NCI-H69 (cell line): ENCODE measurements at regions not wholly inside any gene's neighbourhood (a gene's known extent, or its start where the extent isn't known, plus 50 kb on each side); places are given as distances from the start of the nearest gene placed in this dataset.

Source experiments
- DNase-seq: peaks from one replicate; lab custom pipeline; 2025; lab: John Stamatoyannopoulos, UW

DNA sequence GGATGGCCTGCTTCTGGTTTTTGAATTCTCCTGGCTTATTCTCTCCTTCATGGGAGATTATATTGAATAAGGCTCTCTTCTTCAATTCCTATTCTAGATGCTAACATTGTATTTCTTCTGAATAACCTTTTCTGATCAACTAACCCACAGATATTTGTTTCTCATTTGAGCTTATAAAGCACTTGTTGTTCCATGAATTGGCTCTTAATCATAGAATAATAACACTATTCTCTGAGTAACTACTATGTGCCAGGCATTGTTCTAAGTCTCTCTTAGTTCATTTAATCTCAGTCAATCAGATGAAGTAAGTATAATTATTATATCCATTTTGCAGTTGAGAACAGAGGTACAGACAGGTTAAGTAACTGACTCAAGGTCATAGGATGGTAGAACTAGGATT, 136.3 kb upstream of the MLIP start:
- DNase-seq = no peak

DNA sequence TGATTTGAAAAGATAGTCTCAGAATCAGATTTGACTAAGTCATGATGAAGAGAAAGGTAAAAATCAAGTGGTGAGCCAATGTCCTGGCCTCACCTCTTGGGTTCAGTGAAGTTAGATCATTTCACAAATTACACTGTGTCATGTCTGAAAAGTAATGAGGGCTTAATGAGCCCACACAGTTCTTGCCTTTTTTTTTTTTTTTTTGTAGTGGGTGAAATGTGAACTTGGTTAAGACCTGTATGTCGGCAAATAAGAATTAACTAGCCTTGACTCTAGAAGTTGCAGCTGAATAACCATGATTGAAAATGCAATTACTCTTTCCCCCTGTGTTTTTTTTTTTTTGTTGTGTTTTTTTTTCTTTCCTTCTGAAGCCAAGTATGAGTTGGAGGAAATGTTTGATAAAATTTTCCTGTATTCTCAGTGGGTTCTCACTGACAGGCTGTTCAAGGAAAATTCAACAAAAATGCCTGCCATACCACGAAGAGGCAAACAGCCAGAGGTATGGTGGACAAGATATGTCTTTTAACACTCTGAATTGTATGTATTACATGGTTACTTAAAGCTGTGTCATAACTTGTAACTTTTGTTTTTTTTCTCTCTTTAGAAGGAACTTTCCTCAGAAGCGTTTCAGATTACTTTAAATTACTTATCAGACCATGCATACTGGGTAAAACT, 135.2 kb upstream of the MLIP start:
- no peak for DNase-seq

DNA sequence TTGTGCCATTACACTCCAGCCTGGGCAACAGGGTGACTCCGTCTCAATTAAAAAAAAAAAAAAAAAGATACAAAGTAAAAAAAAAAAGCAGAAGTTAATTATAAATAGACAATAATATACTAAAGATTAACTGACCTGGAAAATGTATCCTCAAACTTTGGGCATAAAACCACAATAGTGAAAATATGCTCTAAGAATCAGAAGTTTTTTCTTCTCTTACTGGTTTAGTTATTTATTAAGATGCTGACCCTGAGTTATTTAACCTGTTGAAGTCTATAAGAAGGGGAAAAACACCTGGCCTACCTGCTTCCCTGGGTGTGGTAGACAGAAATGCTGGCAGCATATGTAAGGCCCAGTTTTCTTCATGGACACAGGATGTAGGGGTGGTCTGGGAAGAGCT, 133.7 kb upstream of the MLIP start:
- DNase-seq = no peak

DNA sequence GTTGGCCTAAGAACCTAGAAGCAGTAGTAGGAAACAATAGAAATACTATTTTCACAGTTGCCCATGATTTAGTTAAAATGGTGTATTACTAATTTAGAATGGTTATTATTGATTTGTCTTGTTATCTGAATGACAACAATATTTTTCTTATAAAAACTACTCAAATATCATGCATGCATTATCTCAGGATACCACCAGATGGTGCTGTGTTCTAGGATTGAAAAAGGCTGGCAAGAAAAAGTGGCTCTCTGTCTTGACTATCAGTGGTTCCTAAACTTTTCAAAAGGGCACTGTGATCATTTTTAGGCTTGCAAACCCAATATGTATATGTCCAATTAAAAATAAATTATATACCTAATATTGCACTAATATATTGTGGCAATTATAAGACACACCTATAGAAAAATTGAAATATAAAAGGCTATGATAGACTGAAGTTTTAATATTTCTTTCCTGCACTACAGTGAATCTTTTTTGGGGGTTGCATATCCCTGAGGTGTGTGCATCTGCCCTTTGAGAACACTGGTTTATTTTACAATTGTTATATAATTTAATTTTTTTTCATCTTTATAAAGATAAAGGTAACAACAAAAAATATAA, 131.7 kb upstream of the MLIP start:
- DNase-seq = peak; percentile 58

DNA sequence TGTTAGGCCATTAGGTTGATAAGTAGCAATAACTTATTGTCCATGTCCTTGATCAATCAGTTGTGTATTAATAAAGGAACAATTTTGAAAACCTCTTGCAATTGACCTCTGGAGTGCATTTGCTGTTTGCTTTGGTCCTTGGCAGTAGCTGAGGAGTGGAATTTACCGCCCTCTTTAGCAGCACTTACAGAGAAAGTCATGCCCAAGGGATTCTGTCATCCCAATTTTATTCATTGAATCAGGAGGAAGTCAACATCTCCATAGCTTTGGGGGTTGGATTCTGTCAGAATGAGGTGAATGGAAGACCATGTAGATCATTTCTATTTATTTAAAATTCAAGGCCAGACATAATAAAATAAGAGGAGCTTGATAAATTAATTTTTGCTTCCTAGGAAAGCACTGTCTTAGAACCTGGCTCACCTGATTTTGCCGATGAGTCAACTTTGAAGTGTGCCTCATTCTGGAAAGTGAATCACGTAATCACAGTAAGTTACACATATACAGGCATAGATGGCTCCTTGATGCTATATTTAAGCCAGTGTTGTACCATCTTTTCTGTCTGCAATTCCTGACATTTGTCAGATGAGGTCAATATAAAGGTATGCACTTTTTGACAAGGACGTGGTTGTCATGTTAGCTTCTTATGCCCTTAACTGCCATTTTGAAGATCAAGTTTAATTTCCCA, 128.7 kb upstream of the MLIP start:
- no peak for DNase-seq

DNA sequence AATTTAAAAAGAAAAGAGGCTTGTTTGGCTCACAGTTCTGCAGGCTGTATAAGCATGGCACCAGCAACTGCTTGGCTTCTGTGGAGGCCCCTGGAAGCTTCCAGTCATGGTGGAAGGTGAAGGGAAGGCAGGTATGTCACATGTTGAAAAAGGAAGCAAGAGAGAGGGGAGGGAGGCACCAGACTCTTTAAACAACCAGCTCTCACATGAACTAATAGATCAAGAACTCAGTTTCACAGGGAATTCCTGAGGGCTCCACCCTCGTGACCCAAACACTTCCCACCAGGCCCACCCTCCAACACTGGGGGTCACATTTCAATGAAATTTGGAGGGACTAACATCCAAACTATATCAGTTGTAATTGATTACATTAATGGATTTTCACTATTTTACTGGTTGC, 127.9 kb upstream of the MLIP start:
- DNase-seq = no peak

DNA sequence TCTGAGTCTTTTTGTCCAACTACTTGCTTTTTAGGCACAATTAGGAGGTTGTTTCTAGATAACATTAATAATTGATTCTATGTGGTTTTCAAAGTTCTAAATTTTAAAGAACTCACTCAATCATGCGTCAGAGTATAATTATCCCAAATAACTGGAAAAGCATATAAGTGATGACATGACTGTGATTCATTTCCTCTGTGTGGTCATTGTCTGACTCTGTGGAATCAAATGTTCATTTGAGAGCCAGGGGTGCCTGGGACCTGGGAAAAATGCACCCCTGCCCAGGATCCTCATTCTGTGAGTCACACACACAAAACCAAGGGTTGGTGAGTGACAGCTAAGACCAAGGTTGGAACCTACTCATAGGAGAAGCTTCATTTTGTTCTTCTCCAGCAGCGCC, 127.1 kb upstream of the MLIP start:
- DNase-seq = peak; percentile 28

DNA sequence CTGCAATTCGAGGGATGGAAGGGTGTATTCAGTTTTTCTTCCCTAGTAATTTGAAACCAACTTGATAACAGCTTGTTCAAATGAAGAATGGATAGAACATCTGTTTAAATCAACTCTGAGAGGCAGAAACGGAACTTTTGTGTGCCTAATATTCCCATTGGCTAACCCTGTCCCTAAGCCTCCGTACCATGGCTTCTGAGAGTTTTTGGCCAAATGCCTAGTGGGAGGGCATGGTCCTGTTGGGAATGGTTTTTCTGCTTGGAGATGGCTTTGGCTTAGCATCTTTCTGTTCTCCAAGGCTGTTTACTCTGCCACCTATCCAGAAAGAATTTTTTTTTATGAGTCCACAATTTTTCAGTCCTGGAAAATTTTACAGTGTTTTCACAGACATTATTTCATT, 126.7 kb upstream of the MLIP start:
- DNase-seq = peak; percentile 28

DNA sequence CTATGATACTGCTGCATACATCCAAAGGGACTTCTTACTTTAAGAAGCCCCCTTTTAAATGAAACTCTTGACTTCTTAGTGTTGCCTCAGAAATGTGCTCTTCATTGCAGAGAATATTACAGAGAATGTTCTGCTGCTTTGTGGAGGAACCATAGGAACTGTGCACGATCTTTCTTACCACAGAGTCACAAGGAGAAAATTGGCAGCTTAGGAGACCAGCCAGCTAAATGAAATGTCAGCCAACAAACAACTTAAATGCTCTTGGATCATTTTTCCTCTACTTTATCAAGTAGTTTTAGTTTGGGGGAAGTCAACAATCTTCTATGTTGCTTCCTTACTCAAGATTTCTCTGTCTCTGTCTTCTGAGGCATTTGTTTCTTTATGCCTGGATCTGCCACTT, 125.9 kb upstream of the MLIP start:
- no peak for DNase-seq

DNA sequence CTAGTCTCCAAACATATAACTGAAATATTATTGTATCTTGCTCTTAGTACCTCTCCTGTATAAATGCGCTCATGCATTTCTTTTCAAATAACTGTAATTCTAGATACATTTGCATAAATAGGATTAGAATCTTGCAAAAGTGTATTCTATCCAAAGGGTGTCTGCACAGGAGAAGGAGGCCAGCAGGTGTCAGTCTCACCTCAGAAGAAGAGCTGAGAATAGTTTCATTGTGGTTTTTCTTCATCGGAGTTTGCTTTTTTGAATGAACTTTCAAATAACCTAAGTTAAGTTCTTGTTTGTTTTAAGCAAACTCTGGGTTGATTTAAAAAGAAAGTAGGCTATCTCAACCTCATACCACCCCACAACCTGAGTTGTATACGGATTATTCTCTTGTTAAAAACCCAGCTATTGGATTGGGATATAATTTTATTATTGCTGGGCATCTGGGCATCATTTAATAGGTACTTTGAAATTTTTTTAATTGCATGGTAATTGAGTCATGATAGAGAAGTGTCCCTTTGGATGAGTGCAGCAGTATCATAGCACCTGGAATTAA, 125.0 kb upstream of the MLIP start:
- peak; percentile 55 for DNase-seq

DNA sequence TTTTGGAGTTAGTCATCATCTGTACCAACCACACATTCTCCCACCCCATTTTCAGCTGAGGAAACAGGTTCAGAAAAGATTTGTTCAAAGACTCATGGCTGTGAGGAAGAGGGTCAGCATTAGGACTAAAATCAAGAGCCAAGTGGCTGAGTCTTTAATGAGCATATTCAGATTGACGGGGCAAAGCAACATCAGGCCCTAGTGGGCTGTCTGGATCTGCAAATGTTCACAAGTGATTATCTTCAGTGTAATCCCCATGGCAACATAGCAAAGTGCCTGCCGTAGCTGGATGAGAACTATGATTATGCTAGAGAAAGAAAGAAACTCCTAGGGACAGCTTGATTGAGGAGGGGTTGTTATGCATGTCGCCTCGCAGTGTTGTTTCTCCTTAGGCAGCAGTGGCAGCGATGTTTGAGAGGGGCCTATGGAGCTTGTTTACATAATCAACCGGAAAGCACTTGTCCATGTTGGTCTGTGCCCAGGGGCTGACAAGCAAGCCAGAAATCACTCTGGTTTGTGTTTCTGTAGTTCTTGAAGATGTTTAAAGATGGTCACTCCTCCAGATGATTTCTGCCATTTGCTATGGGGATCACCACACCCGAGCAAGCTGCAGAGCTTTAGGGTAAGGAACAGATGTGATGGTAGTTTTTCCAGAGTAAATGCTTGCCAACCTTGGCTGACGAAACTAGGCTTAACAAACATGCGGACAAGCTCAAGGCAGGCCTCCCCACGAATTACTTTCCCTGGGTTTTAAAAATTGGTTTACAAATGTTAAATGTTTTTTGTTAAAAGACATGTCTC, 124.3 kb upstream of the MLIP start:
- DNase-seq = peak; percentile 49

DNA sequence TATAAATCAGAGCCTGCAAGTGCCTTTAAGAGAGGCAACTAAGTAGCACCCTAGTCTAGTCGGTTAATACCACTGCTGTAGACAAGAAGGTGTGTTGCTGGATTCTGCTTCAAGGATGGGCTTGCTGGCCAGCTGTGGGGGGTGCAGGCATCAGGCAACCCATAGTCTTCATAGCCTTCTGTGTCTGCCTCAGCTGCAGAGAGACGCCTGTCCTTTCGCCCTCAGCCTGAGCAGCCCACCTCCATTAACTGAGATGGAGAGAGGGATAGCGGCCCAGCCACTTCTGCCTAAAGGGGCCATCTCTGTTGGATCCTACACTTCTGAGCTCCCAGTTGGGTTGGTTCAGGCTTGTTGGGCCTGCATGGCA, 123.7 kb upstream of the MLIP start:
- DNase-seq = no peak

DNA sequence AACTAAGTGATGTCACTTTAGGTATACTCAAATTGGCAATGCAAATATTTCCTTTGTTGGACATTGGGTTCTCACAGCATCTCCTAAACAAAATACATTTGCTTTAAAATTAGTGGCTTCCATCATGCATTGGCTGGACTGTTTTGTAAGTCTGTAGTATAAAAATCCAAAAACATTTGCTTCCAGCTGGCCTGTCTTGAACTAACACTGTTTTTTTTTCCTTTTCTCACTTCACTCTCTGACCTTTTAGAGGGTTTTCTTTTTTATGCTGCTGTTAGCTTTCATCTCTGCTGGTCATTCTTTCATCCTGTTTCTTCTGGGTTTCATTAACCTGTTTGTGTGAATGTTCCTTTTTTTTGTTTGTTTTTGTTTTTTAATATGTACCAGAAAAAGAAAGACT, 121.7 kb upstream of the MLIP start:
- DNase-seq = no peak

DNA sequence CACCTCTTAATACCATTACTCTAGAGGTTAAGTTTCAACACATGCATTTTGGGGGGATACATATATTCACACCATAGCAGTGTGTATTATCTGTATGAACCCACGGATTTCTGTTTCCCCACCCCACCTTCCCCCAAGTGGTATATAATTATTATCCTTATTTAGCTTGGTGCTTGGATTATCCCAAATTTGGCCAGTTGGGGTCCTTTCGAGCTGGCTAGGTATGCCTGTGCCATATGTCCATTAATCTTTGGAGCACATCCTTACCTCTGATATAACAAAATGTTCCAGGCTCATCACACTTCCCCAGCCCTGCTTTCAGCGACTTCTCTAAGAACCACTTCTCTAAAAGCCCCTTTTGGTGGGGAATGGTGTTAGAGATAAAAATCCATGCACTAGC, 118.7 kb upstream of the MLIP start:
- peak; percentile 6 for DNase-seq

DNA sequence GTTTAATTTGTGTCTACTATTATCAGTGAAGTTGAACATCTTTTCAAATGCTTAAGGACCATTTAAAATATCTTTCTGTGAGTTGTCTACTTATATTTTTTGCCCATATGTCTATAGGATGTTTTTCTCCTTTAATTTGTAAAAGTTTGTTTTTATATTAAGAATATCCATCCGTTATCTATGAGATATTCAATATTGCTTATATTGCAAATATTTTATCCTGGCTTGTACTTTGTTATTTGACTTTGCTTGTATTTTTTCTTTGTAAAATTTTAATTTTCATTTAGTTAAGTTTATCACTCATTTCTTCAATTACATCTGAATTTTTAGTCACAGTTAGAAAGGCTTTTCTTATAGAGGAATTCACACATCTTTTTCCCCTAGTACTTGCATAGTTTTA, 117.0 kb upstream of the MLIP start:
- no peak for DNase-seq

DNA sequence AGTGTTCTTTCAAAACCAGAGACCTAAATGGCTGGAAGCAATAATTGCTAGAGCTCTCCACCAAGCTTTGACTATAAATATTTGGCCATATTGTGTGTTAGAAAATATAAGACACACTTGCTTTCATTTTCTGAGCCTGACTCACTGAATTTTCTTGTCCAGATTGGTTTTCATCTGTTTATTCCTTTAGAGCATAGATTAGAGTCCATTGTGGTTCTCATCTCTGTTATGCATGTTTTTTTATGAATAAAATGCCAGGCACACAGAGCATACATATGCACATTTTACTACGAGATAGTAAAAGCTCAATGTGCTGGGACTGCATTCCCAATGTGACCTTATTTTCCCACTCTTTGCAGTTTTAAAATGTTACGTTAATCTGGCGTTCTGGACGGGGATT, 115.3 kb upstream of the MLIP start:
- no peak for DNase-seq

DNA sequence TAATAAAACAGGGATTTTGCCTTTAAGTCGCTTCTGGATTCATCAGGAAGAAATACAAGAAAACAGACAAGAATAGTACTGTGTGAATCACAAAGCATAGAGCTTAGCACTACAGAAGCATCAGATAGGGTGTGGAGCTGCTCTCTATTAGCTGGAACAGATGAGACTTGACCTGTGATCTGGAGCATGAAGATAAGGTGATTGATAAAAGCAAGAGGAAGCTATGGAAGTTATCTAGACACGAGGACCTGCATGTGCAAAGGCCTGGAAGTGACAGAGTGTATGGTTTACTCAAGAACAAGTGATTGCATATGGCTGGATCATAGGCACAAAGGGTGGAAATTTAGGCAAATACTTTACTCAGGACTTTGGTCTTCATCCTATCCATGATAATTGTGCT, 112.9 kb upstream of the MLIP start:
- DNase-seq = no peak

DNA sequence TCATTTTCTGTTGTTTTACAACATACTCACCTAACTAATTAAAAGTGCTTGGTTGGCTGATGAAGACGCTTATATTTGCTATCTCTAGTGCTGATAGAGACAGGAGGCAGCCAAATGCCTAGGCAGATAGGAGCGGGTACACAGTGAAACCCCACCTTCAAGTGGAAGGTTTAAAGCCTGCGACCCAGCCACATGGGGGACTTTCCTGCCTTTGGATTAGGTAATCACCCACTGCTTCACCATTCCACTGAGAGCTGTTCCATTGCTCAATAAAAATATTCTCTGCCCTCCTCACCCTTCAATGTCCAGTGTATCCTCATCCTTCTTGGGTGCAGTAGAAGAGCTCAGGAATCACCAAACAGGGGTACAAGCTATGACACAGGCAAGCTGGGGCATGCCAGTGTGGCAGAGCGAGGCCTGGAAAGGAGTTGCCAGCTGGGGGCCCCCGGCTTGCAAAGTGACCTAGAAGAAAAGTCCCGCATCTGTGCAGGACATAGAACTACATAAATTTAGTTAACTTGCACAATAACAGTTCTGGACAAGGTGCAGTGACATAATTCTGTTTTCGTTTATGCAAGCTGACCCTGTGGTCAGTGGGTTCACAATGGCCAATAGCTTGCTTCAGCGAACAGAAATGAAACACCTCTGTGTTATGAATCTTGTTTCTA, 112.0 kb upstream of the MLIP start:
- no peak for DNase-seq

DNA sequence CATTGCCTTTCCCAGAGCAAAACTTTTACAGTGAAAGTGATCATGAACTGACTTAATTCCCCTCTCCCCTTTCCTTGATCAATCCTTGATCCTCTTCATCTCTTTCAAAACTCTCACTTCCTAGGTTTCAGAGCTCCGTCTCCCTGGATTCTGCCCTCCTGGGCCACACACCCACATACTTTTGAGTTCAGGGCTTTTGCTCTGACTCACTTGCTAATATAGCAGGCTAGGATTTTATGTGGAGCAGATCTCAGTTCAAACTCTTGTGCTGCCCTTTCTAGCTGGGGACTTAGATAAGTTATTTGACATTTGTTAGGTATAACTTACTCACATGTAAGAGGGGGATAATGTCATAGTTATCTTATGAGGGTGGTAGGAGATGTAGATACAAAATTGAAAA, 109.1 kb upstream of the MLIP start:
- no peak for DNase-seq

DNA sequence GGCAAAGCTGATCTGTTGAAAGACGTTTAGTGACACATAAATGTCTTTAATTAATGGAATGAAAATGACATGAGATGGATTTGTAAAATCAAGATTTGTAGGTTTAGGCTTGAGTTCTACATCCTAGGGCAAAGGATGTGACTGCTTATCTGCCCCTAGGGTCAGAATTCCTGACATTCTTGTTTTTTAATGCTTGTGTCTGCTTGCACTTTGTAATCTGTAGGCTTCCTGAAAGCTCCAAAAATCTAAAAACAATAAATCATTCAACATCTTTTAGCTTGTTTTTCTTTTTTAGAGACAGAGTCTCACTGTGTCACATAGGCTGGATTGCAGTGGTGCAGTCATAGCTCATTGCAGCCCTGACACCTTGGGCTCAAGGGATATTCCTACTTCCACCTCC, 107.9 kb upstream of the MLIP start:
- DNase-seq = no peak

DNA sequence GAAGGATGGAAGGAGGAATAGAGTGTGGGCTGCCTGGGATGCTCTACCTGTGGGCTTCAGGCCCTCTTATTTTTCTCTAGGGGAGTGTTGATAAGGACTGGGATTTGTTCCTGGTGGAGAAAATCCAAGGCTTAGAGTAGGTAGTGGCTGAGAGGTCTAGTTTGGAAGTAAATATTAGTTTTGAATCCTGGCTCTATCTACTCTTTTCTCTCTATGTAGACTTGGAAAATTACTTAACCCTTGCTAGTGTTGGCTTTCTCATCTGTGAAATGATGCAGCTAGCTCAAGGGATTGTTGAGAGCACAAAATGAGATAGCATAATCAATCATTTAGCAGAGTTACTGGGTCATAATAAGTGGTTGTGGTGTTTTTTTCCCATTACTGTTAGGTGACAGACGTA, 102.7 kb upstream of the MLIP start:
- no peak for DNase-seq

DNA sequence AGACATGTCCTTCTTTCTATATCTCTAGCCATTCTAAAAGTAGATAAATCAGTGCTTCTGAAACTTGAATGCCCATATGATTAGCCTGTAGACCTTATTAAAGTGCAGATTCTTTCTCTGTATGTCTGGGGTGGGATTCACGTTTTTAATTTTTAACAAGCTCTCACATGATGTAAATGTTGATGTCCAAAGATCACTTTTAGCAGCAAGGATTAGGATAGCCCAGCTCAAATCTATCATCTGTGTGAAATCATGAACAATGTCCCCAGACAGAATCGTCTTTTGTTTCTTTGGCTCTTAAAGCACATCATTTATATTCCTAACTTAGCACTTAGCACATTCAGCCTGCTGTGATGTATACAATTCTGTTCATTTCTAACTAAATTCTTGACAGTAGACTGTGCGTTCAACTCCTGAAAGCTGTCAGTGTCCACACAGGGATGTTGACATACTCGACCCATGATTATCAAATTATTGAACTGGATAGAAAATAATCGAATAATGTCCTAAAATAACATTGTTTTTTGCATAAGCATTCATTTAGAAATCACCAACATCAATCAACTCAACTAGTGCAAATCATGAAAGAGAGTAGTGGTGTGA, 102.1 kb upstream of the MLIP start:
- no peak for DNase-seq
